SHP77 treated with DMSO at 0.1 percent for 48 hours (cell line): ENCODE measurements at regions not wholly inside any gene's neighbourhood (a gene's known extent, or its start where the extent isn't known, plus 50 kb on each side); places are given as distances from the start of the nearest gene placed in this dataset.
"Not testable (repeated sequence)": the region's sequence is repeated elsewhere in the genome, so short reads cannot be mapped to it uniquely, and the experiment has no call there.

ENCODE experiments used
- DNase-seq: peaks from one replicate; lab custom pipeline; 2025; lab: John Stamatoyannopoulos, UW

DNA sequence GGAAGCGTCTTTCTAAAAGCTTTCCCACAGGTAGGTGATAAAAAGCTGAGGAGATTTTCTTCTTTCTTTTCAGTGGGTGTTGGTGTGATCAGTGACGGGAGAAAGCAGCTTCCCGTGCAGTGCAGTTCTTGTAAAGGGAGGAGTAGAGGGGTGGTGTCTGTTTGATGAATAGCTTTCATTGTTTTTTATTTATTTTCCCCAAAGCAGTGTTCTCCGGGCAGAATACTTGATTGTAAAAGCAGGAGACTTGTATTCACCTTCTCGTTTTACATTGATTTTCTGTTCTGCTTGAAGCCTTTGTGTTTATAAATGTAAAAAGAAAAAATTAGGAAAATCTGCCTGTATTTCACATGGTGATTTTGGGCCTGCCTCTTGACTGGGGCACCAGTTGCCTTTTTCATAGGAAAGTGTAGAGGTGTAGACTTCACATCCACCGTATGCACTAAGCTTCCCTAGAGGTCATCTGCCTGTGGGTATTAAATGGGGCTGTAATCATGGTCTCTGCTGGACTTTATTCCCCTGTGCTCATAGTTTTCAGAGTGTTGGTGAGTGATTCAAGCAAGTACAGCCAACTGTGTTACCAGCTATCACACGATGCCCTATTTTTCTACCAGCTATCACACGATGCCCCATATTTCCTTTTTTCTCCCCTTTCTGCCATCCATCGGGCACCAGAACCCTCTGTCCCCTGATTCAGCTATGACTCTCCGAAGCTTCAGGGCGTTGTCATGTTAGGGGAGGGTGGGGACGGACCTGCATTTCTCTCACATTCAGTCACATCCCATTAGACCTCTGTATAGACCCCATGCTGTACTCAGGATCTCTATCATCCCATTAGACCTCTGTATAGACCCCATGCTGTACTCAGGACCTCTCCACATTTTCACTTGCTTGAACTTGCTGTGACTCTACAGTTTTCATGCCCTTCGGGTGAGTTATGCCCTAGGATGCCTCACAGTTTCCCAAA is 526.5 kb downstream of the TRIML1 start:
- DNase-seq, result no peak

DNA sequence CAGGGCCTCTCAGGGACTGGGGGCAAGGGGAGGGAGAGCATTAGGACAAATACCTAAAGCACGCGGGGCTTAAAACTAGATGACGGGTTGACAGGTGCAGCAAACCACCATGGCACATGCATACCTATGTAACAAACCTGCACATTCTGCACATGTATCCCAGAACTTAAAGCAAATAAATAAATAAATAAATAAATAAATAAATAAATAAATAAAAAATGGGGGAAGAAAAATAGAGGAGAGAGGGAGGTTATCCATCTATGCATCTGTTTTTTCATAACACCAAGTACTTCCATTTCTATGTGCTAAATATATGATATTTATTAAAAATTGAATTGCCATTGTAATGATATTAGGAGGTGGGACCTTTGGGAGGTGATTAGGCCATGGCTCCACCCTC is 539.5 kb downstream of the TRIML1 start:
- not testable (repeated sequence) for DNase-seq

- no peak for DNase-seq
Observed at GRCh38 chr4:188680004-188680666, 540.9 kb downstream of the TRIML1 start.

DNA sequence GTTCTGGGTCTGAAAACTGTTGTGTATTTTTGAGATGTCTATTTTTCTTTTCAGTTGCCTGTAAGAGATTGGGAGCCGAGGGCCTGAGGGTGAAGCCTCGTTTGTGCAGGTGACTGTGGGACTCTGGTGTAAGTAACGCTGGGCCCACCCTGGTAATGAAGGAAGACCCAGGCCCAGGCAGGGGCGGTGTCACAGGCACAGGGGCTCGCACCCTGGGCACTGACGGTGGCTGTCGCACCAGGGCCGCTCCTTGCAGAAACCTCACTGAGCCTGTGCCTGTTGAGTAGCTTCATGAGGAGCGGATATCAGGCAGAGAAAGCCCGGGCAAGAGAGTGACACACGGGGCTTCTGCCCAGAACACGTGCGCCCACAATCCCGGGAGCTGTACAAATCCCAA is 541.4 kb downstream of the TRIML1 start:
- DNase-seq, result no peak

DNA sequence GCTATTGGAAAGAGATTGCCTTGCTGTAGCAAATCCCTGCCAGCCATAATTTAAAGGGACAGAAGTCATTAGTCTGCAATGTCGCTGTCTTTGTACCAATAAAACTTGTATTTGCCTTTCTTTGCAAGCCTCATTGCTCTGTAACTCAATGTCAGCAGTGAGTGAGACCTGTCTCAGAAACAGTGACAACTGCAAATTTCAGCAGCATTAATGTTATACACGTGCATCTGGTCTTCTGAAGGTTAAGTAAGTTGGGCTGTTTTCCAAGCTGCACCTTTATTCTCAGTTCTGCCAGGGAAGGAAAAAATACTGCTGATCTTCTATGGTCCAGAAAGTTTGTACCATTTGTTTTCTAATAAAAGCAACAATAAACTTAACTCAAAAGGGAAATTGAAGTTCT is 543.1 kb downstream of the TRIML1 start:
- DNase-seq, result no peak

DNA sequence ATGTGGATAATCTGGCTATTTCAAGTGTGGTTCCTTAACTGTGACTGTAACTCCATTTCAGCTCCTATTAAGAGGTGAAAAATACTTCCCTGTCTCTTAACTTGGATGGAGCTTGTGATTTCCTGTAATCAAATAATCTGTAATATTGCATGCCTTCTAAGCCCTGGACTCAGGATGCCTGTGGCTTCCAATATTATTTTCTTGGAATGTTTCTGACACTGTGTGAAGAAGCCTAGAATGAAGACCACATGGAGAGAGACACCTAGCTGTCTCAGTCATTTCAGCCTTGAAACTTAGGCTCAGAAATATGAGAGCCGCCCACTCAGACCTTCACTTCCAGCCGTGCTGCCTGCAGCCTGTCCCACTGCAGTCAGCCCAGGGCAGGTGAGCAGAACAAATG is 544.3 kb downstream of the TRIML1 start:
- DNase-seq, result no peak

DNA sequence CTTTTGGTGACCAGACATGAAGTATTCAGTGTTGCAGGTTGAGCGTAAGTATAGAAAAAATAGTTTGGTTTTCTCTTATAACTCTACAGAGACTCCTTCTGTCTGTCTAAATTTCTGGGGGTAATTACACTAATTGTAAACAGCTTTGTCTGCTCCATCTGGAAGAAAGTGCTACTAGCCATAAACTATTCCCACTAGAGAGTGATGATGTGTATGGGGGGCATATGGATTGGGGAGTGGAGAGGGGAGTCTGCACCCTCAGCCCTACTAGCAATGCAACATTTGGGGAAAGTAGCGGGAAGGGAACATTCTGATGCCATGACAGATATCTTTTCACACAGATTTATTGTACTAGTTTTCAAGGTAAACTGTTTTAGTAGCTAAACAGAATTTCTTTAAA is 549.7 kb downstream of the TRIML1 start:
- DNase-seq, result no peak

DNA sequence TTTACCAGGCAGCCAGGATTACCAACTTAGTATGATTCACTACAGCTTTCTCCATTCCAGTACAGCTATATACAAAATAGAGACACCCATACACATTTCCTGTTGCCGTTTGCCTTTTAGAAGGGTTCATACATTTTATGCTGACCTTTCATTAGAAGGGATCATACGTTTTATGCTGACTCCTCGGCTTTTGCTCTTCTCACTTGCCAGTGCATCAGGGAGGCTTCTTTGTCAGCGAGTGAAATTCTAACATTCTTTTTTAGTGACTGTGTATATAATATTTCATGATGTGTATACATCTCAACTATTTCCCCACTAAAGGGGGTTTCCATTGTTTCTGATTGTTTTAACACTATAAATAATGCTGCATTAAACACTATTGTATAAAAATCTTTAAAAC is 552.6 kb downstream of the TRIML1 start:
- DNase-seq, result no peak

DNA sequence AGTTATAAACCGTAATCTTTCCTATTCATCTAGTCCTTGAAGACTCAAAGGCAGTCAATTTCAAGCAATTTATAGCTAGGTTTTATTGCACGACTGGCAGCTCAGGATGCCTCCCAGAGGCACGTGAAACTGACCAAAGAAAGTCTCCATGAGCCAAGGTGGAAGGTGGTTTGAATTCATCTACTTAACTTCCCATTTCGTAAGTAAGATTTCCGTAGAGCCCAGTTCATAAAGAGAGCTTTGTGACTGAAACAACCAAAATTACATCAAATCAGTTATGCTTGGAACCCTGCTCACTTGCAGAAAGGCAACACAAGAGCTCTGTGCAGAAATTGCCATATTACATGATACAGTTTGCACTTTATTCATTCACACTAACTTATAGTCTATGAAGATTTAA is 556.0 kb downstream of the TRIML1 start:
- no peak for DNase-seq

DNA sequence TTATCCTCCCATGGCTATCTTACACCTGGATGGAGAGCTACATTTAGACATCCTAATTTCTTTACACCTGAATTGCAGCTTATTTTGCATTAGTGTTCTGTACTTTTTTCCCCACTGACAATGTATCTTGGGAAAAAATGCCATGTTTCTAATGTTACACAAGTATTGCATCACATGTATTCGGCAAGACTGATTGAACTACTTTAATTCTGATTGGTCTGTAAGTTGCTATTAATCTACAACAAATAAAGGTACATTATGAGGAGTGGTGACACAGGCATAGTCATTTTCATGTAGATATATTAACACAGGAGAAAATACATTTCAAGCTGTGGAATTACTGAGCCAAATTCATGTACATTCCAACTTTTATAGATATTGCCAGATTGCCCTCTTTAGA is 558.0 kb downstream of the TRIML1 start:
- DNase-seq, result no peak

DNA sequence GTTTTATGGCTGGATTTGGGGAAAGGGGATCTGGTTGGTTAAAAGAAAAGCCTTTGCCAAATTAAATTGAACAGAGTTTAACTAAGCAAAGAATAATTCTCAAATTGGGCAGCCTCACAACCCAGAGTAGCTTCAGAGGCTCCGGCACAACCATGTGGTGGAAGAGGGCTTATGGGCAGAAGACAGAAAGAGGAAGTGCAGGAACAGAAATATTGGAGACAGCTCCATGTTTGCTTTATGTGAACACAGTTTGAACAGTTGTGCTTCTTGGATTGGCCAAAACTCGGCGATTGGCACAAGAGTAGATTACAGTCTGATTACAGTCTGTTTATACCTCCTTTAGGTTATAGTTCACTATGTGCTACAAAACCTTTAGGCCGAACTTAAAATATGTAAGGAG is 562.7 kb downstream of the TRIML1 start:
- DNase-seq, result no peak

- no peak for DNase-seq
Observed at GRCh38 chr4:188704288-188704687, 565.0 kb downstream of the TRIML1 start.

DNA sequence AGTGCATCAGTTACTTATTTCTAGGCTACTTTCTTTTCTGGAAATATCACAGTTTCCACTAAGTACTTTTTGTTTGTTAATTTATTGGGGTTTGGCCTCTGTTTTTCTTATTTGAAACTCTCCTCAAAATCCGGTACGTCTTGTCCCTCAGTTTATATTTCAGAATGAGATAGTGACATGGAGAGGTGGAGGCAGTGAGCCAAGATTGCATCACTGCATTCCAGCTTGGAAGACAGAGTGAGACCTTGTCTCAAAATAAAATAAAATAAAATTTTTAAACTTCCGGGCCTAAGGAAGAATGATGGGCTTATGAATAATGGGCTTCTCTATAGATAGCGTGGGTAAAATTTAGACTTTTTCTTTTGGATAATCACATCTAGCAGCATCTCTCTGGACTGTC is 567.8 kb downstream of the TRIML1 start:
- DNase-seq, result no peak

GRCh38 chr4:188714501-188714900 is 575.3 kb downstream of the TRIML1 start:
- no peak for DNase-seq

- DNase-seq, result no peak
Observed at GRCh38 chr4:188714907-188715306, 575.7 kb downstream of the TRIML1 start.

- no peak for DNase-seq
Observed at GRCh38 chr4:188717661-188718060, 578.4 kb downstream of the TRIML1 start.

DNA sequence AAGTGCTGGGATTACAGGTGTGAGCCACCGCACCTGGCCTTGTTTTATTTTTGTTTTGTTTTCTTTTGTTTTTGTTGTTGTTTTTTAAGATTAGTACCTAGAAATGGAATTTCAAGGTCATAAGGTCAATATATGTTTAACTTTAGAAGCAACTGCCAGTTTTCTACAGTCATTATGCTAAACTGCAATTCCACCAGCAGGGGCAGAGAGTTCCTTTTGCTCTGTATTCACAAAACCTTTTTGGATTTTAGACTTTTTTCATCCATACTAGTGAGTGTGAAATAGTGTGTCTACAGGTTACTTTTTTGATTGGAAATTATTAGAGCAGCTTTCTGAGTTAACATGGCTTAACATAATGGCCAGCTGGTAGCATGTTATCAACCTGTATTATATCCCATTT is 580.6 kb downstream of the TRIML1 start:
- no peak for DNase-seq

DNA sequence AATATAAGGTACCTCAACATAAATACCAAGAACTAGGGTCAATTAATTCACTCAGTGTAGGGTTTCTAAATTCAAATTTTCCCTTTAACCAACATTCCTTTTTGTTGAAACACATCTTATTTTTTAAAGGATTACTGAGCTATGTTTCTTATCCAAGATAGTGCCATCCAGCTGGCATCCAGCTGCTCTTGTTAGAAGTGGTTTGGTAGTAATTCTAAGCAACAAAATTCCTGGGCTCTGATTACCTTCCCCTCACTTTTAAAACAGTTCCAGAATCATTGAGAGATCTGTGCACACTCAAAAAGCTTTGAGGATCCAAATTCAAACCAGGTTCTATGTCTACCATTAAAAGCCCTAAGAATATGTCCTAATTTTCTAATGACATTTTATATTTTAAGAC is 583.7 kb downstream of the TRIML1 start:
- DNase-seq, result no peak

DNA sequence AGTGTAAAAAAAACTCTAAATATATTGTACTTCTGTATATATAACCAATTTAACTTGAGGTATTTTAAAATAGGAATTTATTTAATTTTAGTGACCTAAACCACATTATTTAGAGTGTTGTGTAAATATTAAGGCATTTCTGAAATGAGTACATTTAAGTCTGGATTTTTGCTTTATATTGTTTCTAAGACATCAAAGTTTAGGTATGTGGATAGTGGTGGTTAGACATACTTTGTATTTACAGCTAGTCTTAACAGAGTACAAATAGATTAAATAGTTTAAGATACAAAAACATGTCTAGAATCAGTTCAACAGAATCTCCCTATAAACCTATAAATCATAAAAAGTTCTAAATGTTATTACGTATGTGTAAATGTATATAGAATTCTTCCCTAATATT is 588.5 kb downstream of the TRIML1 start:
- DNase-seq, result no peak

DNA sequence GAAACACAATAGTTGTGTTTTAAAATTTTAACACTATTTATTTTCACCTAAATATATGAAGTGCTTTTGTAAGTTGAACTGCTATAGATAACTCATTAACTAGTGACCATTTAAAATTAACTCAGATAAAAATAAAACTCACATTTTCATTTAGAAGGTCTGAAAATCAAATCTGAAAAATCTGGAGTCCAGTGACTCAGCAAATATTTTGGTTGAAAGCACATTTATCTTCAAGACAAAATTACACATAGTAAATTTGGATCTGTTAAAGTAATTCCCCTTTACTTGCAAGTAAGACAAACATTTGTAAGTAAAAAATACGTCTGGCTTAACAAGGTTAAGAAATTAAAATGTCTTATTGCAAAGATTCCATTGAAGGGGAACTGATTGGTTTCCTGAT is 589.1 kb downstream of the TRIML1 start:
- DNase-seq, result no peak

GRCh38 chr4:188732131-188732530 is 592.9 kb downstream of the TRIML1 start:
- DNase-seq, result no peak

- DNase-seq, result no peak
Observed at GRCh38 chr4:188735082-188735481, 595.8 kb downstream of the TRIML1 start.

- DNase-seq, result no peak
Observed at GRCh38 chr4:188737251-188738002, 598.2 kb downstream of the TRIML1 start.
